ENCODE measurements at regions not wholly inside any gene's neighbourhood (a gene's known extent, or its start where the extent isn't known, plus 50 kb on each side); places are given as distances from the start of the nearest gene placed in this dataset.
"Not testable (repeated sequence)": the region's sequence is repeated elsewhere in the genome, so short reads cannot be mapped to it uniquely, and the experiment has no call there.

- DNase-seq (ENCODE audit: low read depth) = no peak
These were observed 263.8 kb downstream of the RAD51AP2 start for GRCh38 chr2:17254421-17254820.

DNA sequence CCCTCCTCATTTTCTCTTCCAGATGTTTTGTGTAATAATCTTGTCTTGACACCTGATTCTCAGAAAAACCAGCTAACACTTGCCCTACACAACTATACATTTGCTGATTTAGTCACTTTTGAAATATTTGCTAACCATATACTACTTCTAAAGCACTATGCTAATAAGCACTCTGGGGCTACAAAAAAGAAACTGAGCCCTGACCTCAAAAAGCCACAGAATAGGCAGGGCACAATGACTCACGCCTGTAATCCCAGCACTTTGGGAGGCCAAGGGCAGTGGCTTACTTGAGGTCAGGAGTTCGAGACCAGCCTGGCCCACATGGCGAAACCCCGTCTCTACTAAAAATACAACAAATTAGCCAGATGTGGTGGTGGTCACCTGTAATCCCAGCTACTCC is 266.0 kb downstream of the RAD51AP2 start:
- no peak for DNase-seq (ENCODE audit: low read depth)

DNA sequence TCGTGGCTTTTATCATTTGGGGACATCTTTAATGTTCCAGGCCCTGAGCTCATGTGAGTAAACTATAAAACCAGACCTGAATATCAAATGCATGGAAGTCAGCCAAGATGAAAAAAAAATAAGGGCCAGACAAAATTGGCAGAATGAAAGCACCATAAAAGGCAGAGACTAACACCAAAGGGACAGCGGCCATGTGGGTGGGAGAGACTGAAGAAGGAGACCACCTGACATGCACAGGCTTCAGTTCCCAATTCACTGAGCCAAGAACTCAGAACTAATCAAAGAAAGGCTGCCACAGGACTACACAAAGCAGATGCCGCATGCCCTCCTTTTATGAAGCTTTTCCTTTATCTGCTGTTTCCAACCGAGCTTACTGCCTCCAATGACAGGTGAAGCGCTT is 267.1 kb downstream of the RAD51AP2 start:
- no peak for DNase-seq (ENCODE audit: low read depth)

- DNase-seq (ENCODE audit: low read depth) = no peak
These were observed 269.0 kb downstream of the RAD51AP2 start for GRCh38 chr2:17249249-17249648.

DNA sequence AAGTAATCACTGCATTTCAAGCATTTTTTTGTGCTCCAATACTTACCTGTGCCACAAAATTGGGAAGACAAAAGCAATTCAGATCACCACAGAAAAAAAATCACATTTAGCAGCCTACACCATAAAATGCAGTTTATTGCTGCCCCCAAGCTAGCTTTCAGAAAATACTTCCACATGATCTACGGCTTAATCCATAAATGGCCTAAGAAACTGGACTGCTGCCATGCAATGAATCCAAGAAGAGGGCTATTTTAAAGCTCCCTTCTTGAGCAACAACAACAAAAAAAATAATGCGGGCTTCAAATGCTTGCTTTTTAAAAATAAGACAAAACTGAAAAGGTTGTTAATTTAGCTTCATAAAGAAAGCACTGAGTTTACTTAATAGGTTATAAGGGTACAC is 272.3 kb downstream of the RAD51AP2 start:
- no peak for DNase-seq (ENCODE audit: low read depth)

- DNase-seq (ENCODE audit: low read depth) = no peak
These were observed 275.3 kb downstream of the RAD51AP2 start for GRCh38 chr2:17242813-17243485.

DNA sequence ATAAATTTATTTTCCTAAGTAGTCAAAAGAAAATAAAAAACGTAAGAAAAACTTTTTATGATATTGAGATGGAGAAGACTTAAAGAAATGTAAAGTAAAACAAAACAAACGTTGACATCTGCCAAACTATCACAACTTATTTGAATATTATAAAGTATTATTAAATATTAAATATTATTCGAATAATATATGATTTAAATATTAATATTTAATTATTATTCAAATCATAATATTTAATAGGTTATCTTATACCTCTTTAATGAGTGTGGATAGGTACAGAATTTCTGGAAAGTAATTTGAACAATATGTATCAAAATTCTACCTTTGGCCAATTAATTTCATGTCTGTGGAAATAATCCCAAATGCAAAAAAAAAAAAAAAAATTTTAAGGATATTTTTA is 278.7 kb downstream of the RAD51AP2 start:
- DNase-seq (ENCODE audit: low read depth) = no peak

- no peak for DNase-seq (ENCODE audit: low read depth)
These were observed 283.1 kb downstream of the RAD51AP2 start for GRCh38 chr2:17235167-17235566.

- DNase-seq (ENCODE audit: low read depth) = no peak
These were observed 285.3 kb downstream of the RAD51AP2 start for GRCh38 chr2:17232776-17233556.

- DNase-seq (ENCODE audit: low read depth) = no peak
These were observed 286.8 kb downstream of the RAD51AP2 start for GRCh38 chr2:17231394-17231965.

- DNase-seq (ENCODE audit: low read depth) = no peak
These were observed 288.8 kb downstream of the RAD51AP2 start for GRCh38 chr2:17229414-17229813.

DNA sequence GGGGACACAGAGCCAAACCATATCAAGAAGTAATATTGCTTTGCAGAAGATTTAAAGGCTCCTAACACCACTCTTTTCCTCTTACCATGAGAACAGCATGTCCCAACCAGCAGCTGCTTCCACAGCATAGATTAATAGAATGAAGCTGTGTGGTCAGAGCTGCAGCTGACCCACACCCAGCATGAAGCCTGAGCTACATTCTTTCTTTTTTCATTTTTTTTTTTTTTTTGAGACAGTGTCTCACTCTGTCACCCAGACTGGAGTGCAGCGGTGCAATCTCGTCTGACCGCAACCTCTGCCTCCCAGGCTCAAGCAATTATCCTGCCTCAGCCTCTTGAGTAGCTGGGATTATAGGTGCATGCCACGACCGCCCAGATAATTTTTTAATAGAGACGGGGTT is 289.8 kb downstream of the RAD51AP2 start:
- no peak for DNase-seq (ENCODE audit: low read depth)

DNA sequence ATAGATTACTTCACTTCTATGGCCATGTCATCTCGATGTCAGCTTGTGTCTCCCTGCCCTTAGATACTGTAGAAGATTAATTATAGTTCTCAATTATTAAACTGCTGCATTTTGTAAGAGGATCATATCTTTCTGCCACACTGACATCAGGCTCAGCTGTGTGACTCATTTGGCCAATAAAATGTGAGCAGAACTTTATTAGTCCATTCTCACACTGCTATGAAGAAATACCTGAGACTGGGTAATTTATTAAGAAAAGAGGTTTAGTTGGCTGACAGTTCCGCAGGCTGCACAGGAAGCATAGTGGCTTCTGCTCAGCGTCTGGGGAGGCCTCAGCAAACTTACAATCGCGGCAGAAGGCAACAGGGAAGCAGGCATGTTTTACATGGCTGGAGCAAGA is 290.4 kb downstream of the RAD51AP2 start:
- no peak for DNase-seq (ENCODE audit: low read depth)

DNA sequence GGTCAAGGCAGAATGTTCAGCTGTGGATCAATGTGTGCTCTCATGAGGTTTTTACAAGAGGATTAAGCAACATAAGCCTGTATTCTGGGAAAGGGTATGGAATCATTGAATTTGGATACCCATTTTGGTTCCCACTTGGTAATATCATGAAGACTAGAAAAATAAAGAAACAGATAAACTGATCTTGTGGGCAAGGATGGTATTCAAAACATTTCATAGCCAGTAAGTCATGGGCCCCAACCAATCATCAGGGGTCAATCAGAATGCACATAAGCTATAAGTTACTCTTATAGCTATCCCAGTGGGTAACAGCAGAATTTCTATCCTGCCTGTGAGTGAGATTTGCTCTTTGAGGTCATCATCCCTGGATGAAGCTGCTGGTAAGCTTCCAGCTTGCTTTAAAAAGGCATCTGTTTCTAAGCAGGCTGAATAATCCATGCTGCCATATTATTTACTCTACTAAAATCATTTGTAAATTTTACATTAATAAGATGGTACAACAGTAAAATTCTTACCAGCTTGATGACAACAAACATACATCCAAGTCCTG is 291.2 kb downstream of the RAD51AP2 start:
- no peak for DNase-seq (ENCODE audit: low read depth)

DNA sequence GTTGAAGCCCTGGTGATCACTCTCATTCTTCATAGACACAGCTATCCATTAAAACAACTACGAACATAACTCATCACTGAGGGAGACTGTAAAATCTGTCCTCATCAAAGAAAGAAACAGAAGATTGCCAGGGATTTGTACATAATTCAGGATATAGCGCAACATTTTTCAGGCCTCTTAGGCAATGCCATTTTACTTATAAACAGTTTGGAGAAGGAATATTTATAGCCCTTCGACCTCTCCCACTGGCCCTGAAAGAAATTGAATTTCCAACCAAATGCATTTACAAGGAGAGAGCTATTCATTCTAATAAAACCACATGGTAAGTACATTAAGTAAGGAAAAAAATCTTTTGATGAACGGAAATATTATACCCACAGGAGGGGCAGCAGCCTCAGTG is 295.0 kb downstream of the RAD51AP2 start:
- DNase-seq (ENCODE audit: low read depth) = no peak

- no peak for DNase-seq (ENCODE audit: low read depth)
These were observed 309.7 kb downstream of the RAD51AP2 start for GRCh38 chr2:17208511-17208910.

DNA sequence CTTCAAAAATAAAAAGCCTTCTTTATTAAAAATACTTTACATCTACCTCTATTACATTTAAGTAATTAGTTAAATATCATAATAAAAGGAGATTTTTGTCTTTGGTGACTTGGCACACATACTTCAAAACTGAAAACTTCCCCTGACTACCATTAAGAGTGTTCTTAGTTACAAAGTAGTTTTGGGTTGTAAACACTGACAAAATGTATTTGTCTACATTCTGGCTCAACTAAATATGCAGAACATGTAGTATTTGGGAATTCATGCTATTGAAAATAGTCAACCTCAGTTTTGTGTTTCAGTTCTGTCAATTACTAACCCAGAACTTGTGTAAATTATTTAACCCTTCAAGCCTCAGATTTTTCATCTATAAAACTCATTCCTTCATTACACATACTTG is 311.5 kb downstream of the RAD51AP2 start:
- DNase-seq (ENCODE audit: low read depth) = no peak

- DNase-seq (ENCODE audit: low read depth) = not testable (repeated sequence)
These were observed 314.0 kb downstream of the RAD51AP2 start for GRCh38 chr2:17204214-17204613.

DNA sequence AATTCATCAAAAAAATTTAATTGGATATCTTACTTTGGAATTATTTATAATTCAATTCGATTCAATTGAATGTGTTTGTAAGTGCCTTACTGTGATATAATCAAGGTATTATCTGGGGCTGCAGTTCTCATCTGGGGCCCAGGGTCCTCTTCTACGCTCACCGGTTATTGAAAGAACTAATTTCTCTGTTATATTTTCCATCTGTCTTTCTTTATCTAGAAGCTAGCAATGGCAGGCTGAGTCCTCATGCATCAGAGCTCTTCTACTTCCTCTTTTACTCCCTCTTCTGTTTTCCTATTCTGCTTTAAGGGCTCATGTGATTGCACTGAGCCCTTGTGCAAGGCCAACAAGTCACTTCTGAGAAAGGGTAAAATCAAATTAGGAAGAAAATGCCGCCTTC is 315.6 kb downstream of the RAD51AP2 start:
- not testable (repeated sequence) for DNase-seq (ENCODE audit: low read depth)

- DNase-seq (ENCODE audit: low read depth) = no peak
These were observed 318.5 kb downstream of the RAD51AP2 start for GRCh38 chr2:17199741-17200140.

- no peak for DNase-seq (ENCODE audit: low read depth)
These were observed 321.9 kb downstream of the RAD51AP2 start for GRCh38 chr2:17196380-17196779.

- DNase-seq (ENCODE audit: low read depth) = no peak
These were observed 323.2 kb downstream of the RAD51AP2 start for GRCh38 chr2:17195016-17195415.

DNA sequence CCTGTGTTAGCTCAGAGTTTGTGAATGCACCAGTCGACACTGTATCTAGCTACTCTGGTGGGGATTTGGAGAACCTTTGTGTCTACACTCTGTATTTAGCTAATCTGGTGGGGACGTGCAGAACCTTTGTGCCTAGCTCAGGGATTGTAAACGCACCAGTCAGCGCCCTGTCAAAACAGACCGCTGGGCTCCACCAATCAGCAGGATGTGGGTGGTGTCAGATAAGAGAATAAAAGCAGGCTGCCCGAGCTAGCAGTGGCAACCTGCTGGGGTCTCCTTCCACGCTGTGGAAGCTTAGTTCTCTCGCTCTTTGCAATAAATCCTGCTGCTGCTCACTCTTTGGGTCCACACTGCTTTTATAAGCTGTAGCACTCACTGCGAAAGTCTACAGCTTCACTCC is 324.2 kb downstream of the RAD51AP2 start:
- no peak for DNase-seq (ENCODE audit: low read depth)

Measured in activated T-cell treated with anti-CD3 and anti-CD28 coated beads for 48 hours (primary cell).